GM23338 (cell line): ENCODE measurements at regions not wholly inside any gene's neighbourhood (a gene's known extent, or its start where the extent isn't known, plus 50 kb on each side); places are given as distances from the start of the nearest gene placed in this dataset.

ENCODE experiments used
- ATAC-seq: fragments of 200-7000 bp; cut with Tn5 transposase; 3 replicates; pipeline ENCODE4 v1.9.1; 2020
- DNase-seq: peaks from one replicate; pipeline ENCODE4 v3.0.0-alpha.2; 2015; ENCODE audit warnings: low spot score
- H2AFZ ChIP-seq: fragments of 200-600 bp; sonication (generic); 2 replicates; pipeline ENCODE4 v1.8.0; 2016; ENCODE audit warnings: antibody characterized with exemption, mild to moderate bottlenecking, moderate library complexity
- H3F3A ChIP-seq: fragments of 200-600 bp; sonication (generic); replicated peaks from 2 replicates; pipeline ENCODE4 v1.8.0; 2017; ENCODE audit warnings: antibody characterized with exemption, mixed run types, low read depth
- H3K27ac ChIP-seq: fragments of 200-600 bp; sonication (generic); 2 replicates; pipeline ENCODE4 v1.6.1; 2016; ENCODE audit warnings: low read depth
- H3K27me3 ChIP-seq: fragments of 200-600 bp; sonication (generic); 2 replicates; pipeline ENCODE4 v1.8.0; 2016; ENCODE audit warnings: mild to moderate bottlenecking, mixed run types, moderate library complexity; ENCODE audit not compliant: insufficient read depth
- H3K36me3 ChIP-seq: fragments of 200-600 bp; sonication (generic); 2 replicates; pipeline ENCODE4 v1.8.0; 2016; ENCODE audit warnings: mild to moderate bottlenecking; ENCODE audit not compliant: insufficient read depth
- H3K4me1 ChIP-seq: fragments of 200-600 bp; sonication (generic); 2 replicates; pipeline ENCODE4 v1.8.0; 2016; ENCODE audit warnings: mild to moderate bottlenecking, moderate library complexity; ENCODE audit not compliant: insufficient read depth
- H3K4me2 ChIP-seq: fragments of 200-600 bp; sonication (generic); 2 replicates; pipeline ENCODE4 v1.7.1; 2017; ENCODE audit warnings: mixed run types
- H3K4me3 ChIP-seq: fragments of 200-600 bp; sonication (generic); 2 replicates; pipeline ENCODE4 v1.6.1; 2016; ENCODE audit warnings: mixed run types
- H3K79me2 ChIP-seq: fragments of 200-600 bp; sonication (generic); replicated peaks from 2 replicates; pipeline ENCODE4 v1.8.0; 2017; ENCODE audit warnings: mild to moderate bottlenecking; ENCODE audit not compliant: insufficient read depth
- H3K9me2 ChIP-seq: fragments of 200-600 bp; sonication (generic); 2 replicates; pipeline ENCODE4 v1.8.0; 2017; ENCODE audit not compliant: insufficient read depth
- H4K20me1 ChIP-seq: fragments of 200-600 bp; sonication (generic); replicated peaks from 2 replicates; pipeline ENCODE4 v1.8.0; 2017; ENCODE audit warnings: mild to moderate bottlenecking; ENCODE audit not compliant: insufficient read depth
- H3K27ac Mint-ChIP-seq: 2 replicates; pipeline ENCODE4 v1.8.0; 2020; ENCODE audit warnings: inconsistent platforms, mild to moderate bottlenecking, moderate library complexity, mixed read lengths
- H3K27me3 Mint-ChIP-seq: 3 replicates; pipeline ENCODE4 v1.8.0; 2022; ENCODE audit warnings: low read depth, mild to moderate bottlenecking, moderate library complexity, mixed read lengths, inconsistent platforms; ENCODE audit not compliant: insufficient read depth, poor library complexity
- H3K36me3 Mint-ChIP-seq: 3 replicates; pipeline ENCODE4 v1.8.0; 2021; ENCODE audit warnings: low read depth, mild to moderate bottlenecking, inconsistent platforms, moderate library complexity, mixed read lengths
- H3K4me1 Mint-ChIP-seq: 3 replicates; pipeline ENCODE4 v1.8.0; 2020; ENCODE audit warnings: mild to moderate bottlenecking, inconsistent platforms, mixed read lengths
- H3K4me3 Mint-ChIP-seq: 3 replicates; pipeline ENCODE4 v1.8.0; 2021; ENCODE audit warnings: moderate library complexity, mild to moderate bottlenecking, inconsistent platforms, mixed read lengths
- H3K9me3 Mint-ChIP-seq: 3 replicates; pipeline ENCODE4 v1.8.0; 2020; ENCODE audit warnings: moderate library complexity, mild to moderate bottlenecking, inconsistent platforms, mixed read lengths
- CREB1 ChIP-seq: fragments of 250-450 bp; sonication (Bioruptor Pico); IDR thresholded peaks from 2 replicates; pipeline ENCODE4 v1.5.0; 2020; ENCODE audit warnings: low read depth, mild to moderate bottlenecking, moderate library complexity
- EZH2 ChIP-seq: fragments of 200-600 bp; sonication (generic); IDR thresholded peaks from one replicate; pipeline ENCODE4 v1.8.0; 2017; ENCODE audit warnings: antibody characterized with exemption, mild to moderate bottlenecking, low read depth; ENCODE audit not compliant: unreplicated experiment
- EZH2phosphoT487 ChIP-seq: fragments of 200-600 bp; sonication (generic); IDR thresholded peaks from one replicate; pipeline ENCODE4 v1.8.1; 2018; ENCODE audit warnings: antibody characterized with exemption; ENCODE audit not compliant: unreplicated experiment
- JUNB ChIP-seq: IDR thresholded peaks from one replicate; pipeline ENCODE4 v1.6.1; 2016; ENCODE audit warnings: antibody characterized with exemption; ENCODE audit not compliant: unreplicated experiment
- NANOG ChIP-seq: IDR thresholded peaks from 2 replicates; pipeline ENCODE4 v1.6.1; 2016; ENCODE audit warnings: antibody characterized with exemption, borderline replicate concordance
- POLR2AphosphoS5 ChIP-seq: IDR thresholded peaks from 2 replicates; pipeline ENCODE4 v1.6.1; 2016; ENCODE audit warnings: antibody characterized with exemption, low read depth
- STAT1 ChIP-seq: IDR thresholded peaks from one replicate; pipeline ENCODE4 v1.6.1; 2016; ENCODE audit warnings: antibody characterized with exemption; ENCODE audit not compliant: unreplicated experiment
- ZNF462 ChIP-seq: fragments of 250-450 bp; sonication (Bioruptor Pico); IDR thresholded peaks from 2 replicates; pipeline ENCODE4 v1.5.0; 2020; ENCODE audit warnings: mild to moderate bottlenecking, moderate library complexity
- TF ChIP-seq, protein P1 (sequence below), 2 experiments: fragments of 200-600 bp in 1 of 2; sonication (generic) in 1 of 2; conservative IDR thresholded peaks; 2 replicates each; pipeline versions ENCODE4 v1.5.1 to v1.6.1; 2016 to 2017; ENCODE audit warnings: antibody characterized with exemption in 2 of 2, low read depth in 2 of 2, mild to moderate bottlenecking in 2 of 2, moderate library complexity in 1 of 2

DNA sequence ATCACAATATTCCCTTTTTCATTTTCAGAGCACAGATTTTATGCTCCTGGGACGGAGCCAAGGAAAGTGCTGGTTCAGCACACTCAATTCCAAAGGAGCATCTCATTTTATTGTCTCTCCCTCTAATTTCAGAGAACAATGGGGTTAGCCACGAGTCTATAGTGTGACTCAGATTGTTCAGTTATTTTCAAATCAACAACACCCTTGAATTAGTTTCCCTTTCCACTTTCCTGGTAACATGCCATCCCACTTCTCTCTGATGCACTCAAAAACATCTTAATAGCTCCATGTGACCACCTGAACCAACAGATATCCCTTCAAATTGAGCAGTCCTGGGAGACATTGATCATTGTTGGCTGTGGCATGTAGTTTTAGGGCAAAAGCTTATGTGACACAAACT, 389.7 kb upstream of the MDFIC2 start (continued):
- TF ChIP-seq ZNF462 (CRISPR knock-in tag) (no peak), NANOG (no peak), JUNB (no peak), STAT1 (no peak), EZH2phosphoT487 (no peak)

DNA sequence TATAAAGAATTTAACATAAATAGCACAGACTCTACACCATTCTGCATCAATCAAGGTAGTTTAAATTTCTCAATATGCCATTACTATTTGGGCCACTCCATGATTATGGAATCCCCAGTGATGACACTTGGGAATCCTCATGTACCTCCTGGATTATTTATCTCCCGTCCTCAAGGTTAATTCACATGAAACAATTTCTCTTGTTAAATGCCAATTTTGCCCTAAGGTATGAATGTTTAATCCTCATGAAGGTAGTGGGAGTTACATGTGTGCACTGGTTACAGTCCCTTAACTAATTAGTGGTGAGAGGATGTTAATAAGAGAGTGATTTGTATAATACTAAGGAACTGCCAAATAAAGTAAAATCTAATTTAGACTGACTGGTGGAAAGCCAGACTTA, 372.3 kb upstream of the MDFIC2 start:
- H3K4me2 ChIP-seq, result no peak overlapping the region
- no peaks in the 10 kb centered on the region for H3K9me2 ChIP-seq
- no peak overlapping the region for H3K27ac ChIP-seq
- no peaks in the 10 kb centered on the region for H3K4me1 ChIP-seq
- ATAC-seq, result no peak
- no peaks in the 10 kb centered on the region for H3K27me3 ChIP-seq
- Mint-ChIP-seq H3K4me1 (no peaks in the 10 kb centered on the region), H3K4me3 (no peak overlapping the region), H3K9me3 (peaks cover 22% of the 10 kb centered on the region), H3K27me3 (no peaks in the 10 kb centered on the region), H3K36me3 (peaks cover 3% of the 10 kb centered on the region; the same call in 2 of the 3 replicates), H3K27ac (no peak overlapping the region)
- no peak overlapping the region for H2AFZ ChIP-seq
- no peaks in the 10 kb centered on the region for H3F3A ChIP-seq
- TF ChIP-seq EZH2 (no peak), CREB1 (CRISPR knock-in tag) (no peak), JUNB (no peak), POLR2AphosphoS5 (no peak), STAT1 (no peak), ZNF462 (CRISPR knock-in tag) (no peak)
- TF ChIP-seq, protein P1, sequence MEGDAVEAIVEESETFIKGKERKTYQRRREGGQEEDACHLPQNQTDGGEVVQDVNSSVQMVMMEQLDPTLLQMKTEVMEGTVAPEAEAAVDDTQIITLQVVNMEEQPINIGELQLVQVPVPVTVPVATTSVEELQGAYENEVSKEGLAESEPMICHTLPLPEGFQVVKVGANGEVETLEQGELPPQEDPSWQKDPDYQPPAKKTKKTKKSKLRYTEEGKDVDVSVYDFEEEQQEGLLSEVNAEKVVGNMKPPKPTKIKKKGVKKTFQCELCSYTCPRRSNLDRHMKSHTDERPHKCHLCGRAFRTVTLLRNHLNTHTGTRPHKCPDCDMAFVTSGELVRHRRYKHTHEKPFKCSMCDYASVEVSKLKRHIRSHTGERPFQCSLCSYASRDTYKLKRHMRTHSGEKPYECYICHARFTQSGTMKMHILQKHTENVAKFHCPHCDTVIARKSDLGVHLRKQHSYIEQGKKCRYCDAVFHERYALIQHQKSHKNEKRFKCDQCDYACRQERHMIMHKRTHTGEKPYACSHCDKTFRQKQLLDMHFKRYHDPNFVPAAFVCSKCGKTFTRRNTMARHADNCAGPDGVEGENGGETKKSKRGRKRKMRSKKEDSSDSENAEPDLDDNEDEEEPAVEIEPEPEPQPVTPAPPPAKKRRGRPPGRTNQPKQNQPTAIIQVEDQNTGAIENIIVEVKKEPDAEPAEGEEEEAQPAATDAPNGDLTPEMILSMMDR (conservative IDR thresholded peaks at IDR 0.05; ENCODE audit: low read depth in 2 of 2), result no peak
- no peaks in the 10 kb centered on the region for H3K79me2 ChIP-seq
- no peak for DNase-seq
- no peaks in the 10 kb centered on the region for H4K20me1 ChIP-seq
- no peaks in the 10 kb centered on the region for H3K36me3 ChIP-seq
- H3K4me3 ChIP-seq, result no peak overlapping the region
